ENCODE measurements at regions not wholly inside any gene's neighbourhood (a gene's known extent, or its start where the extent isn't known, plus 50 kb on each side); places are given as distances from the start of the nearest gene placed in this dataset.
"Not testable (repeated sequence)": the region's sequence is repeated elsewhere in the genome, so short reads cannot be mapped to it uniquely, and the experiment has no call there.

- Mint-ChIP-seq H3K36me3 (ENCODE audit: low read depth) (no peaks in the 10 kb centered on the region), H3K27ac (no peak overlapping the region), H3K4me1 (ENCODE audit: low read depth) (no peaks in the 10 kb centered on the region), H3K4me3 (no peak overlapping the region), H3K9me3 (no peaks in the 10 kb centered on the region), H3K27me3 (no peaks in the 10 kb centered on the region)
- intact Hi-C loops (cut with micrococcal nuclease) = no loop called here
These were observed 91.9 kb downstream of the FCRL5 start for GRCh38 chr1:157460381-157460780.

GRCh38 chr1:157457279-157457678, 95.0 kb downstream of the FCRL5 start:
- H3K4me1 Mint-ChIP-seq (ENCODE audit: low read depth) = no peaks in the 10 kb centered on the region
- H3K27me3 Mint-ChIP-seq = peaks cover 1% of the 10 kb centered on the region
- no peaks in the 10 kb centered on the region for H3K36me3 Mint-ChIP-seq (ENCODE audit: low read depth)
- no peak overlapping the region for H3K27ac Mint-ChIP-seq
- no peaks in the 10 kb centered on the region for H3K9me3 Mint-ChIP-seq
- H3K4me3 Mint-ChIP-seq = no peak overlapping the region
- intact Hi-C loops (cut with micrococcal nuclease) = no loop called here

- H3K27ac Mint-ChIP-seq = no peak overlapping the region
- H3K9me3 Mint-ChIP-seq = no peaks in the 10 kb centered on the region
- intact Hi-C loops (cut with micrococcal nuclease) = no loop called here
- H3K4me3 Mint-ChIP-seq = no peak overlapping the region
- H3K27me3 Mint-ChIP-seq = peaks cover 1% of the 10 kb centered on the region
- H3K4me1 Mint-ChIP-seq (ENCODE audit: low read depth) = no peaks in the 10 kb centered on the region
- H3K36me3 Mint-ChIP-seq (ENCODE audit: low read depth) = no peaks in the 10 kb centered on the region
These were observed 97.0 kb downstream of the FCRL5 start for GRCh38 chr1:157455318-157455717.

DNA sequence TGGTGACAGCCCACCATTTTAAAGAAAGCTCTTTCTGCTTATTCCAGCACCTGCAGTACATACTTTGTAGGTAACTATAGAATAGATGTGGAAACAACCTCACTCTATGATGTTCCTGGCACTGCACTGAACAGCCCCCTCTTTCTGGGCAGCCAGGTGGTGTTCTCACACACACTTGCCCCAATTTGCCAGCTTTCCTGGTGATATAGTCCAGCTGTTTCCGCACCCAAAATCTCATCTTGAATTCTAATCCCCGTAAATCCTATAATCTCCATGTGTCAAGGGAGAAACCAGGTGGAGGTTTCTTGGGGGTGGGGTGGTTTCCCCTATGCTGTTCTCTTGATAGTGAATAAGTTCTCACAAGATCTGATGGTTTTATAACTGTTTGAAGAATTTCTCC, 102.2 kb downstream of the FCRL5 start:
- H3K9me3 Mint-ChIP-seq = no peaks in the 10 kb centered on the region
- H3K36me3 Mint-ChIP-seq (ENCODE audit: low read depth) = no peaks in the 10 kb centered on the region

GRCh38 chr1:157448636-157449035, 103.7 kb downstream of the FCRL5 start:
- intact Hi-C loops (cut with micrococcal nuclease) = no loop called here
- H3K4me1 Mint-ChIP-seq (ENCODE audit: low read depth) = no peaks in the 10 kb centered on the region
- H3K36me3 Mint-ChIP-seq (ENCODE audit: low read depth) = no peaks in the 10 kb centered on the region
- H3K27ac Mint-ChIP-seq = no peak overlapping the region
- peaks cover under 1% of the 10 kb centered on the region for H3K27me3 Mint-ChIP-seq
- H3K4me3 Mint-ChIP-seq = no peak overlapping the region
- no peaks in the 10 kb centered on the region for H3K9me3 Mint-ChIP-seq

More for the DNA sequence above, 102.2 kb downstream of the FCRL5 start:
- Mint-ChIP-seq H3K27ac (no peak overlapping the region), H3K27me3 (peaks cover 1% of the 10 kb centered on the region), H3K4me3 (no peak overlapping the region), H3K4me1 (ENCODE audit: low read depth) (no peaks in the 10 kb centered on the region)
- intact Hi-C loops (cut with micrococcal nuclease) = no loop called here

- H3K36me3 Mint-ChIP-seq (ENCODE audit: low read depth); H3K9me3 Mint-ChIP-seq; H3K4me3 Mint-ChIP-seq; intact Hi-C loops (cut with micrococcal nuclease); H3K4me1 Mint-ChIP-seq (ENCODE audit: low read depth); H3K27ac Mint-ChIP-seq; H3K27me3 Mint-ChIP-seq: not testable (repeated sequence)
These were observed 106.0 kb downstream of the FCRL5 start for GRCh38 chr1:157446356-157446755.

- H3K4me3 Mint-ChIP-seq; H3K27me3 Mint-ChIP-seq; H3K27ac Mint-ChIP-seq; H3K4me1 Mint-ChIP-seq (ENCODE audit: low read depth); H3K9me3 Mint-ChIP-seq; intact Hi-C loops (cut with micrococcal nuclease); H3K36me3 Mint-ChIP-seq (ENCODE audit: low read depth): not testable (repeated sequence)
These were observed 106.6 kb downstream of the FCRL5 start for GRCh38 chr1:157445616-157446140.

DNA sequence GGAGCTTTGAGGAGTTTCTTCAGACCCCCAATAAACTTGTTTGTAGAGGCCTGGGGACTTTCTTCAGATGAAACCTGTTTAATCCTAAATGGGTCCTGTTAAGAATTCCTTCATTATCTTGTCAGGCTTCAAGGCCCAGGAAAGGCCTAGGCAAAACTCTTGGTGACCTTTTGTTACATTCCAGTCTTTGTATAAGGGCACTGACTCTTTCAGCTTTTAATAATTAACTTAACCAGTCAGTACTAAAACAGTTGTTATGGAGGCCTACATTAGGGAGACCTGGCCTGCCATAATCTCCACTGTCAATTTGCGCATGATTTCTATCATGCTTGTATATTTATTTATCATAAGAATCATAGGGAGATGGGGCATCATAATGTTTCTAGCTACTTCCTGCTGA, 110.2 kb downstream of the FCRL5 start:
- Mint-ChIP-seq H3K4me1 (ENCODE audit: low read depth) (peaks cover 36% of the 10 kb centered on the region), H3K36me3 (ENCODE audit: low read depth) (no peaks in the 10 kb centered on the region), H3K27me3 (no peaks in the 10 kb centered on the region), H3K9me3 (no peaks in the 10 kb centered on the region), H3K27ac (no peak overlapping the region), H3K4me3 (no peak overlapping the region)
- intact Hi-C loops (cut with micrococcal nuclease) = no loop called here

- Mint-ChIP-seq H3K4me3 (no peak overlapping the region), H3K4me1 (ENCODE audit: low read depth) (peaks cover 56% of the 10 kb centered on the region), H3K36me3 (ENCODE audit: low read depth) (no peaks in the 10 kb centered on the region), H3K9me3 (no peaks in the 10 kb centered on the region), H3K27me3 (peaks cover under 1% of the 10 kb centered on the region), H3K27ac (no peak overlapping the region)
- intact Hi-C loops (cut with micrococcal nuclease) = loop anchor here (5.0 kb wide), 1 partner anchor 37 kb away; no protein-coding TSS in a partner anchor
These were observed 112.9 kb downstream of the FCRL5 start for GRCh38 chr1:157439302-157439954.

- H3K9me3 Mint-ChIP-seq = no peaks in the 10 kb centered on the region
- no peaks in the 10 kb centered on the region for H3K36me3 Mint-ChIP-seq (ENCODE audit: low read depth)
- peaks cover 64% of the 10 kb centered on the region for H3K4me1 Mint-ChIP-seq (ENCODE audit: low read depth)
- H3K4me3 Mint-ChIP-seq = no peak overlapping the region
- intact Hi-C loops (cut with micrococcal nuclease) = loop anchor here (5.0 kb wide), 1 partner anchor 36 kb away; no protein-coding TSS in a partner anchor
- peak overlapping the region; percentile 75 for H3K27ac Mint-ChIP-seq
- peaks cover 2% of the 10 kb centered on the region for H3K27me3 Mint-ChIP-seq
These were observed 113.7 kb downstream of the FCRL5 start for GRCh38 chr1:157438613-157439012.

DNA sequence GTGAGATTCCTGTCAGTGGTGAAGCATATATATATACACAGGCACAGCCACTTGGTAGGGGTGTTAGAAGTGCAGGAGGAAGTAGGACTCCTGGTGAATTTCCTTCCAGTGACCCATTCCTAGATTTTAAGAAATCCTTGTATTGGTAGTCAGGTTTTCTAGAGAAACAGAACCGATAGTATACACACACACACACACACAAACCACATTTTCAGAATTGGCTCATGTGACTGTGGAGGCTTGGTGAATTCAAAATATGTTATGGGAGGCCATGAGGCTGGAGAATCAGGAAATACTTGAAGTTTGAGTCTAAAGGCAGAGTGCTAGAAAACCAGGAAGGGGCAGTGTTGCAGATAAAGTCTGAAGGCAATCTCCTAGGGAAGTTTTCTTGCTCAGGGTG, 114.2 kb downstream of the FCRL5 start:
- intact Hi-C loops (cut with micrococcal nuclease) = loop anchor here (5.0 kb wide), 1 partner anchor 36 kb away; no protein-coding TSS in a partner anchor
- H3K9me3 Mint-ChIP-seq = no peaks in the 10 kb centered on the region
- no peaks in the 10 kb centered on the region for H3K36me3 Mint-ChIP-seq (ENCODE audit: low read depth)
- H3K27ac Mint-ChIP-seq = peak overlapping the region; percentile 75
- peaks cover 64% of the 10 kb centered on the region for H3K4me1 Mint-ChIP-seq (ENCODE audit: low read depth)
- H3K27me3 Mint-ChIP-seq = peaks cover 2% of the 10 kb centered on the region
- no peak overlapping the region for H3K4me3 Mint-ChIP-seq

DNA sequence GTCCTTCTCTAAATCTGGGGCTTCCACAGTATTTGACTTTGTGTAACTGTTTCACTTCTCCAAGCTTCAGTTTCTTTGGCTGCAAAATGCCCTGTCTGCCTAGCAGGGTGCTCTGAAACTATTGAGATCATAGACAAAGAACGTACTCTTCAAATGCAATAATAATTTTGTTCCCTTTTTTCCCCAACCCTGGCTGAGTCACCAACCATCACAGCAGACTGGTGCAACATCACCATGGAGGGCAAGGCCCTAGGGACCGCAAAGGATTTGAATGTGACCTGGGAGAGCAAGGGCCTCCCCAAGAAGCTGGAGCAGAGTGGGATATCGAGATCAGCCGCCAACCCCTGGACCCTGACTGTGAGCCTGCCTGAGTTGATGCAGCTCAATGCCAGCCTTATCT, 115.0 kb downstream of the FCRL5 start:
- Mint-ChIP-seq H3K27me3 (peaks cover 2% of the 10 kb centered on the region), H3K9me3 (no peaks in the 10 kb centered on the region), H3K4me1 (ENCODE audit: low read depth) (peaks cover 64% of the 10 kb centered on the region), H3K4me3 (no peak overlapping the region), H3K27ac (peak overlapping the region; percentile 75), H3K36me3 (ENCODE audit: low read depth) (no peaks in the 10 kb centered on the region)
- intact Hi-C loops (cut with micrococcal nuclease) = loop anchor here (5.0 kb wide), 1 partner anchor 35 kb away; no protein-coding TSS in a partner anchor

GRCh38 chr1:157431751-157432150, 120.6 kb downstream of the FCRL5 start:
- Mint-ChIP-seq H3K4me1 (ENCODE audit: low read depth) (peaks cover 25% of the 10 kb centered on the region), H3K9me3 (no peaks in the 10 kb centered on the region), H3K27ac (no peak overlapping the region), H3K36me3 (ENCODE audit: low read depth) (no peaks in the 10 kb centered on the region), H3K4me3 (no peak overlapping the region), H3K27me3 (peaks cover 2% of the 10 kb centered on the region)
- intact Hi-C loops (cut with micrococcal nuclease) = no loop called here

DNA sequence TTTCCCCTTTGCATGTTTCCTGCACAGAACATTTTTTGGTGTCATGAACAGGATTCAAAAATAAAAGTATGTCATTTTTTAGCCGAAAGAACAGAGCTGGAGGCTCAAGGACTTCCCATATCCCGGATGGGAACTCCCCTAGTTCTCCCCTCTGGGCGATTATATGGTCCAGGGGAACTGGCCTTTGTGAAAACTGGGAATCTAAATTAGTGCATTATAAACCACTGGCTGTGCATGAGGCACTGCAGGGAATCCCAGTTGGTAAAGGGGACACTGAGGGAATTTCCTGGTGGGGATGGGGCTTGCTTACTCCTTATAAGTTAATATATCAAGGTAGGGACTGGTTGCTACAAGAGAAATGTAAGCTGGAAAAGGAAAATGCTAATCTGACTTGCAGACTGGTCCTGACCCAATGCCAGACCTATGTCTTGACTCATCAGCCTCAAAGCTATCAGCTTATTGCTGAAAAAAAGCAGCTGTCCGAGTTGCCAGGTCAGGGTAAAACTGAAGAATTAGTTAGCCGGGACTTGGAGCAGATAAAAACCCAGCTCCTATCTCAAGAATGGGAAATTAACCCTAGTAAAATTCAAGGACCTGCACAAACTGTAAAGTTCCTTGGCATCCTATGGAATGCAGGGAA, 122.6 kb downstream of the FCRL5 start:
- Mint-ChIP-seq H3K4me3 (no peak overlapping the region), H3K9me3 (no peaks in the 10 kb centered on the region), H3K27ac (no peak overlapping the region), H3K36me3 (ENCODE audit: low read depth) (no peaks in the 10 kb centered on the region), H3K27me3 (peaks cover 2% of the 10 kb centered on the region), H3K4me1 (ENCODE audit: low read depth) (peaks cover 11% of the 10 kb centered on the region)
- intact Hi-C loops (cut with micrococcal nuclease) = no loop called here
